Mucosa of gallbladder (tissue), 1 donor: ENCODE measurements at regions not wholly inside any gene's neighbourhood (a gene's known extent, or its start where the extent isn't known, plus 50 kb on each side); places are given as distances from the start of the nearest gene placed in this dataset.
"Not testable (repeated sequence)": the region's sequence is repeated elsewhere in the genome, so short reads cannot be mapped to it uniquely, and the experiment has no call there.

Experiments used
- DNase-seq: peaks from one replicate; pipeline ENCODE4 v3.0.0-alpha.2; 2020; ENCODE audit warnings: low spot score
- donor health status: DM: no; HTN: no; CAD: no.

- no peak for DNase-seq
Observed at GRCh38 chrX:140342410-140342809, 162.5 kb downstream of the SOX3 start.

- no peak for DNase-seq
Observed at GRCh38 chrX:140337263-140337662, 167.6 kb downstream of the SOX3 start.

GRCh38 chrX:140318296-140318695, 186.6 kb downstream of the SOX3 start:
- no peak for DNase-seq

GRCh38 chrX:140317462-140317861, 187.4 kb downstream of the SOX3 start:
- DNase-seq, result no peak

GRCh38 chrX:140298960-140299825, 205.7 kb downstream of the SOX3 start:
- no peak for DNase-seq

- DNase-seq, result no peak
Observed at GRCh38 chrX:140297273-140297672, 207.6 kb downstream of the SOX3 start.

GRCh38 chrX:140292961-140293360, 211.9 kb downstream of the SOX3 start:
- no peak for DNase-seq

GRCh38 chrX:140292188-140292587, 212.7 kb downstream of the SOX3 start:
- DNase-seq, result no peak

GRCh38 chrX:140274811-140275525, 229.9 kb downstream of the SOX3 start:
- no peak for DNase-seq

GRCh38 chrX:140273921-140274320, 230.9 kb downstream of the SOX3 start:
- no peak for DNase-seq

GRCh38 chrX:140250391-140250790, 254.5 kb downstream of the SOX3 start:
- DNase-seq, result no peak

GRCh38 chrX:140249088-140249487, 255.8 kb downstream of the SOX3 start:
- no peak for DNase-seq

GRCh38 chrX:140229191-140229590, 263.9 kb upstream of the CXorf66 start:
- no peak for DNase-seq

GRCh38 chrX:140226037-140226436, 260.7 kb upstream of the CXorf66 start:
- not testable (repeated sequence) for DNase-seq

- DNase-seq, result not testable (repeated sequence)
Observed at GRCh38 chrX:140215894-140216293, 250.6 kb upstream of the CXorf66 start.

GRCh38 chrX:140214518-140214917, 249.2 kb upstream of the CXorf66 start:
- DNase-seq, result not testable (repeated sequence)

GRCh38 chrX:140206657-140207056, 241.3 kb upstream of the CXorf66 start:
- no peak for DNase-seq

GRCh38 chrX:140190441-140191108, 225.3 kb upstream of the CXorf66 start:
- DNase-seq, result peak; percentile 25

- DNase-seq, result no peak
Observed at GRCh38 chrX:140180585-140180984, 215.3 kb upstream of the CXorf66 start.

GRCh38 chrX:140177821-140178220, 212.5 kb upstream of the CXorf66 start:
- no peak for DNase-seq

GRCh38 chrX:140172401-140172800, 207.1 kb upstream of the CXorf66 start:
- no peak for DNase-seq

- DNase-seq, result no peak
Observed at GRCh38 chrX:140167551-140167950, 202.2 kb upstream of the CXorf66 start.

GRCh38 chrX:140165849-140166248, 200.5 kb upstream of the CXorf66 start:
- no peak for DNase-seq
